MCF 10A (cell line): ENCODE measurements at regions not wholly inside any gene's neighbourhood (a gene's known extent, or its start where the extent isn't known, plus 50 kb on each side); places are given as distances from the start of the nearest gene placed in this dataset.

Experiments
- BruUV-seq: library from RNA; stranded (reverse); fragments of 400-500 nt; replicated peaks from 2 replicates; lab custom pipeline; 2021; lab: Mats Ljungman, UMichigan
- CTCF ChIA-PET: fragments of 300-600 bp; sonication (Branson Sonifier 250); formaldehyde crosslinking; extraction: SDS; loops from one replicate; lab custom pipeline; 2021; ENCODE audit warnings: antibody characterized with exemption, inconsistent platforms; lab: Yijun Ruan, JAX
- POLR2A ChIA-PET: fragments of 300-600, 350-650 bp; sonication (Branson Sonifier 250); formaldehyde crosslinking; extraction: SDS; loops from one replicate; lab custom pipeline; 2020; ENCODE audit warnings: antibody characterized with exemption, inconsistent platforms; lab: Yijun Ruan, JAX
- DNase-seq: peaks from one replicate; pipeline ENCODE4 v3.0.0-alpha.2; 2018; ENCODE audit not compliant: unreplicated experiment
- H3K27ac Mint-ChIP-seq: one replicate; pipeline ENCODE4 v1.8.0; 2022; ENCODE audit warnings: mild to moderate bottlenecking, low read depth, mixed read lengths; ENCODE audit not compliant: unreplicated experiment
- H3K27me3 Mint-ChIP-seq: one replicate; pipeline ENCODE4 v1.8.0; 2022; ENCODE audit warnings: mixed read lengths; ENCODE audit not compliant: insufficient read depth, unreplicated experiment
- H3K36me3 Mint-ChIP-seq: one replicate; pipeline ENCODE4 v1.8.0; 2022; ENCODE audit warnings: mild to moderate bottlenecking, moderate library complexity, mixed read lengths; ENCODE audit not compliant: insufficient read depth, unreplicated experiment
- H3K4me1 Mint-ChIP-seq: one replicate; pipeline ENCODE4 v1.8.0; 2022; ENCODE audit warnings: mixed read lengths; ENCODE audit not compliant: insufficient read depth, unreplicated experiment
- H3K4me3 Mint-ChIP-seq: one replicate; pipeline ENCODE4 v1.8.0; 2022; ENCODE audit warnings: mild to moderate bottlenecking, moderate library complexity, mixed read lengths; ENCODE audit not compliant: unreplicated experiment
- H3K9me3 Mint-ChIP-seq: one replicate; pipeline ENCODE4 v1.8.0; 2022; ENCODE audit warnings: mixed read lengths; ENCODE audit not compliant: unreplicated experiment
- intact Hi-C: fragments of 100-400 bp; cut with micrococcal nuclease; formaldehyde crosslinking; loops from 2 replicates; pipeline ENCODE4 v1.14.1; 2022
- TF ChIP-seq, protein P1 (sequence below): fragments of 200-600 bp; IDR thresholded peaks from one replicate; pipeline ENCODE4 v1.8.0; 2022; ENCODE audit warnings: antibody characterized with exemption, mild to moderate bottlenecking; ENCODE audit not compliant: unreplicated experiment

DNA sequence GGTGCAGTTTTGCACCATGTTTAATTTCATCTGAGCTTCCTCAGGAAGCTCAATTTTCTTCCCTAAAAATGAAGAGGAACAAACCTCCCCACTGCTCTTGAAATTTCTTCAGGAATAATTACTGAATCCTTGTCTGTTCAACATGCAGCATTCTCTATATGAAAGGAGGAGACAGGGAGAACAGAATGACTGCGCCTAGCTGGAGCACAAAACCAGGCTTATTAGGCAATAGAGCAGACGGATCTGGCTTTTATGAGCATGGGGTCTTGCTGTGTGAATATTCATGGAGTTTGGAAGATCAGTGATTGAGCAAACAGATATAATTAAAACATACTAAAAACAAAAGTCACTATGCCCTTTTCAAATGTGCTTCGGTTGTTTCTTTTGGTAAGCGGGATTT lies 148.1 kb downstream of the SUDS3 start:
- no peak for DNase-seq
- Mint-ChIP-seq H3K27ac (no peak overlapping the region), H3K36me3 (no peaks in the 10 kb centered on the region), H3K27me3 (no peaks in the 10 kb centered on the region), H3K9me3 (peaks cover 13% of the 10 kb centered on the region), H3K4me1 (no peaks in the 10 kb centered on the region), H3K4me3 (no peak overlapping the region)
- ChIA-PET POLR2A (no interaction called here), CTCF (no interaction called here)
- intact Hi-C loops, result no loop called here
- BruUV-seq, result no TSS peak
- TF ChIP-seq, protein P1, sequence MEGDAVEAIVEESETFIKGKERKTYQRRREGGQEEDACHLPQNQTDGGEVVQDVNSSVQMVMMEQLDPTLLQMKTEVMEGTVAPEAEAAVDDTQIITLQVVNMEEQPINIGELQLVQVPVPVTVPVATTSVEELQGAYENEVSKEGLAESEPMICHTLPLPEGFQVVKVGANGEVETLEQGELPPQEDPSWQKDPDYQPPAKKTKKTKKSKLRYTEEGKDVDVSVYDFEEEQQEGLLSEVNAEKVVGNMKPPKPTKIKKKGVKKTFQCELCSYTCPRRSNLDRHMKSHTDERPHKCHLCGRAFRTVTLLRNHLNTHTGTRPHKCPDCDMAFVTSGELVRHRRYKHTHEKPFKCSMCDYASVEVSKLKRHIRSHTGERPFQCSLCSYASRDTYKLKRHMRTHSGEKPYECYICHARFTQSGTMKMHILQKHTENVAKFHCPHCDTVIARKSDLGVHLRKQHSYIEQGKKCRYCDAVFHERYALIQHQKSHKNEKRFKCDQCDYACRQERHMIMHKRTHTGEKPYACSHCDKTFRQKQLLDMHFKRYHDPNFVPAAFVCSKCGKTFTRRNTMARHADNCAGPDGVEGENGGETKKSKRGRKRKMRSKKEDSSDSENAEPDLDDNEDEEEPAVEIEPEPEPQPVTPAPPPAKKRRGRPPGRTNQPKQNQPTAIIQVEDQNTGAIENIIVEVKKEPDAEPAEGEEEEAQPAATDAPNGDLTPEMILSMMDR, result no peak

DNA sequence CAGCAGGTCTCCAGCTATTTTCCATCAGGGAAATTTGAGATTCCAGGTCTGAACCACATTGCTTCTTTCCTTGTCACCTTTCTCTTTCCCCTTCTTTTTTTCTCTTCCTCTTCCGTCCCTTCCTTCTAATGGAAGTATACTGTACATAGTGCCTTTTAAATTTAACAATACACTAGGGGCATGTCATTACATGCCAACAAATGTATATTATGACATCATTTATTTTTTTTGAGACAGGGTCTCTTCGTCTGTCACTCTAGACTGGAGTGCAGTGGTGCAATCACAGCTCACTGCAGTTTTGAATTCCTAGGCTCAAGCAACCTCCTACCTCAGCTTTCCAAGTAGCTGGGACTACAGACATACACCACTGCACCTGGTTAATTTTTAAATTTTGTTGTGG lies 148.9 kb downstream of the SUDS3 start:
- TF ChIP-seq, protein P1, result no peak
- Mint-ChIP-seq H3K27ac (no peak overlapping the region), H3K4me1 (no peaks in the 10 kb centered on the region), H3K36me3 (no peaks in the 10 kb centered on the region), H3K4me3 (no peak overlapping the region), H3K27me3 (peaks cover 3% of the 10 kb centered on the region), H3K9me3 (peaks cover 21% of the 10 kb centered on the region)
- ChIA-PET POLR2A (no interaction called here), CTCF (interaction anchor here (0.6 kb wide), 1 partner anchor 14 kb away, joined by 3 read pairs; no protein-coding TSS in a partner anchor)
- no peak for DNase-seq
- no TSS peak for BruUV-seq
- intact Hi-C loops, result no loop called here

DNA sequence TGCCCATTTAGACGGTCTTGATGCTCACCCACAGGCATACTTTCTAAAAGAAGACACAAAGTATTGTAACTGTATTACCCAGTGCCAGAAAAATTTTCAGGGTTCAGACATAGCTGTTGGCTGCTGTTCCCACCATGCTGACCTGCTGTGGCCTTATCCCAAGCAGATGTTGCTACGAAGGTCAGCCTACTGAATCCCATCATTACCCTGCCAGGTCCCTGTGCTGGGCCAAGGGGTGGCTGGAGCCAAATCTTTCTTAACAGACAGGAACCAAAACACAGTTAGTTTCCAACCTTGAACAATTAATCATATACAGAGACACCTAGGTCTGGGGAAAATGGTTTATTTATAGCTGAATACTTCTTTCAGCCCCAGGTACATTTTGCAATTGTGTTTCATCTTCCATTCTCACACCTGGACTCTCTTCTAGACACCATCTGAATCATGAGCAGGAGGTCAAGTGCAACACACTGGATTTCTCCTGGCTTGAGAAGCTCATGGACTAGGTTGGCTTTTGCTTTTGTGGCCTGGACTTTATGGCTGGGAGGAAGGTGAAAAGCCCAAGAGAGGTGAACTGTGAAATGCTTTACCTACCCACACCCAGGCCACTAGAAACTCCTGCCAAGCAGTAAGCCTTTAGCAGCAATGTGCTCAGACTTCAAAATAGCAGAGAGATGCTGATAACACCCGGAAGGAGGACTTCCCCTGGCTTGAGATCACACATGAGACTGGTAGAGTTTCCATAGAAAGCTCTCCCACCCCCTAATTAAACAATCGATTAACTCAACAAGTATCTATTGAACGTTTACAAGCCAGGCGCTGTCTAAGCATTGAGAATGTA lies 150.1 kb downstream of the SUDS3 start:
- ChIA-PET CTCF (interaction anchor here (0.6 to 1.0 kb wide), 2 partner anchors 80 to 494 kb away, joined by 3 read pairs; no protein-coding TSS in a partner anchor), POLR2A (no interaction called here)
- Mint-ChIP-seq H3K27me3 (peaks cover 10% of the 10 kb centered on the region), H3K9me3 (peaks cover 27% of the 10 kb centered on the region), H3K36me3 (no peaks in the 10 kb centered on the region), H3K27ac (no peak overlapping the region), H3K4me3 (no peak overlapping the region), H3K4me1 (no peaks in the 10 kb centered on the region)
- no TSS peak for BruUV-seq
- TF ChIP-seq, protein P1, result no peak
- no peak for DNase-seq
- intact Hi-C loops, result no loop called here

DNA sequence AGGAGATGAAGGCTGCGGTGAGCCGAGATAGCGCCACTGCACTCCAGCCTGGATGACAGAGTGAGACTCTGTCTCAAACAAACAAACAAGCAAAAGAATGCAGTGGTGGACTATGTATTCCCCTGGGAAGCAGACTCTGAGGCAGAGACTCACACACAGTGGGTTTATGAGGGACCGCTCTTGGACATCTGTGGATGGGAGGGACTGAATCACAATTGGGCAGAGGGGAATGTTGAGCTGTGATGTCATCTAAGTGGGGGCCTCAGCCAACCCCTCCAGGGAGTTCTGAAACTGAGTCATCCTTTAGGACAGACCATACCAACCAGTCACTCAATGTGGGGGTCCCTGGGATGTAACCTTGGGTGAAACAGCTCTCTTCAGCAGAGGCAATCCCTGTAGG lies 151.0 kb downstream of the SUDS3 start:
- H3K4me1 Mint-ChIP-seq, result no peaks in the 10 kb centered on the region
- intact Hi-C loops, result no loop called here
- CTCF ChIA-PET, result no interaction called here
- no peaks in the 10 kb centered on the region for H3K36me3 Mint-ChIP-seq
- no peak overlapping the region for H3K4me3 Mint-ChIP-seq
- no peak overlapping the region for H3K27ac Mint-ChIP-seq
- POLR2A ChIA-PET, result no interaction called here
- TF ChIP-seq, protein P1, result no peak
- no peak for DNase-seq
- BruUV-seq, result no TSS peak
- H3K27me3 Mint-ChIP-seq, result peaks cover 10% of the 10 kb centered on the region
- H3K9me3 Mint-ChIP-seq, result peaks cover 27% of the 10 kb centered on the region
